ENCODE measurements at regions not wholly inside any gene's neighbourhood (a gene's known extent, or its start where the extent isn't known, plus 50 kb on each side); places are given as distances from the start of the nearest gene placed in this dataset.

GRCh38 chr5:133786420-133786819, 174.1 kb upstream of the FSTL4 start:
- no peaks in the 10 kb centered on the region for H3K27me3 ChIP-seq (ENCODE audit: control insufficient read depth, insufficient read depth, low read length)
- TF ChIP-seq, protein P1, sequence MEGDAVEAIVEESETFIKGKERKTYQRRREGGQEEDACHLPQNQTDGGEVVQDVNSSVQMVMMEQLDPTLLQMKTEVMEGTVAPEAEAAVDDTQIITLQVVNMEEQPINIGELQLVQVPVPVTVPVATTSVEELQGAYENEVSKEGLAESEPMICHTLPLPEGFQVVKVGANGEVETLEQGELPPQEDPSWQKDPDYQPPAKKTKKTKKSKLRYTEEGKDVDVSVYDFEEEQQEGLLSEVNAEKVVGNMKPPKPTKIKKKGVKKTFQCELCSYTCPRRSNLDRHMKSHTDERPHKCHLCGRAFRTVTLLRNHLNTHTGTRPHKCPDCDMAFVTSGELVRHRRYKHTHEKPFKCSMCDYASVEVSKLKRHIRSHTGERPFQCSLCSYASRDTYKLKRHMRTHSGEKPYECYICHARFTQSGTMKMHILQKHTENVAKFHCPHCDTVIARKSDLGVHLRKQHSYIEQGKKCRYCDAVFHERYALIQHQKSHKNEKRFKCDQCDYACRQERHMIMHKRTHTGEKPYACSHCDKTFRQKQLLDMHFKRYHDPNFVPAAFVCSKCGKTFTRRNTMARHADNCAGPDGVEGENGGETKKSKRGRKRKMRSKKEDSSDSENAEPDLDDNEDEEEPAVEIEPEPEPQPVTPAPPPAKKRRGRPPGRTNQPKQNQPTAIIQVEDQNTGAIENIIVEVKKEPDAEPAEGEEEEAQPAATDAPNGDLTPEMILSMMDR (conservative IDR thresholded peaks at IDR 0.05 in 1 of 2, IDR thresholded peaks at IDR 0.05 in 1 of 2; ENCODE audit: low read depth in 1 of 2, low read length in 2 of 2) = no peak
- H3K4me1 ChIP-seq (ENCODE audit: control insufficient read depth, extremely low read depth, insufficient read depth, low read length) = no peaks in the 10 kb centered on the region

GRCh38 chr5:133785182-133785581, 172.8 kb upstream of the FSTL4 start:
- Histone ChIP-seq H3K4me1 (ENCODE audit: control insufficient read depth, extremely low read depth, insufficient read depth, low read length) (no peaks in the 10 kb centered on the region), H3K9me3 (ENCODE audit: control insufficient read depth, insufficient read depth, low read depth, low read length) (no peaks in the 10 kb centered on the region), H2AFZ (ENCODE audit: low read length) (no peak overlapping the region)

More at GRCh38 chr5:133786420-133786819, 174.1 kb upstream of the FSTL4 start:
- no peak for DNase-seq (ENCODE audit: low read depth in 2 of 2)
- H4K20me1 ChIP-seq (ENCODE audit: control insufficient read depth, extremely low read depth, insufficient read depth, low read length) = no peaks in the 10 kb centered on the region
- no peak overlapping the region for H3K9ac ChIP-seq (ENCODE audit: insufficient read depth, low read length)
- no peaks in the 10 kb centered on the region for H3K79me2 ChIP-seq (ENCODE audit: control insufficient read depth, insufficient read depth, low read length)
- H3K4me2 ChIP-seq (ENCODE audit: extremely low read depth, insufficient read depth, low read length) = no peak overlapping the region
- no peak overlapping the region for H2AFZ ChIP-seq (ENCODE audit: low read length)
- H3K27ac ChIP-seq (ENCODE audit: insufficient read depth, low read length) = no peak overlapping the region
- no peaks in the 10 kb centered on the region for H3K9me3 ChIP-seq (ENCODE audit: control insufficient read depth, insufficient read depth, low read depth, low read length)
- no peaks in the 10 kb centered on the region for H3K36me3 ChIP-seq (ENCODE audit: control insufficient read depth, insufficient read depth, low read length)
- no peak overlapping the region for H3K4me3 ChIP-seq (replicated peaks in 1 of 4; ENCODE audit: control extremely low read depth in 1 of 4, insufficient read depth in 1 of 4, low read depth in 3 of 4, low read length in 4 of 4)

DNA sequence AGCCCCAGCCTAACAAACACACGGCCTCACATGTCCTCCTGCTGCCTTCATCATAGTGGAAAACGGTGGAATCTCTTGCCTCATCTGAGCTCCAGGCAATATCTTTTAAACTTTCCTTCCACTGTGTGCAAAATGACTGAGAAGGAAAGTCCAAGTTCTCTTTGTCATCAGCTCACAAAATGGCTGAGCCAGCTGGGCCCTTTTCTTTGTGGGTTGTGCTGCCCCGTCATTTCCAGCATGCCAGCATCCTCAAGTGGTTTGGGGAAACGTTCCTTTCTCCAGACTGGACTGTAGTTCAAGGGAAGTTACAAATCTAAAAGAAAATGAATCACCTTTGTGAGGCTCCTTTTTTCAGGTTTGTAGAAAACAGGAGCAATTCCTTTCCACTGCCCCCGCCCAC, 171.1 kb upstream of the FSTL4 start:
- H3K4me2 ChIP-seq (ENCODE audit: extremely low read depth, insufficient read depth, low read length) = no peak overlapping the region
- H3K9me3 ChIP-seq (ENCODE audit: control insufficient read depth, insufficient read depth, low read depth, low read length) = no peaks in the 10 kb centered on the region
- DNase-seq (ENCODE audit: low read depth in 2 of 2) = peak in 1 of 2 donors; percentile 27
- no peak overlapping the region for H2AFZ ChIP-seq (ENCODE audit: low read length)
- no peak overlapping the region for H3K4me3 ChIP-seq (replicated peaks in 1 of 4; ENCODE audit: control extremely low read depth in 1 of 4, insufficient read depth in 1 of 4, low read depth in 3 of 4, low read length in 4 of 4)
- no peak overlapping the region for H3K27ac ChIP-seq (ENCODE audit: insufficient read depth, low read length)
- no peak overlapping the region for H3K9ac ChIP-seq (ENCODE audit: insufficient read depth, low read length)
- no peaks in the 10 kb centered on the region for H3K27me3 ChIP-seq (ENCODE audit: control insufficient read depth, insufficient read depth, low read length)
- no peaks in the 10 kb centered on the region for H3K36me3 ChIP-seq (ENCODE audit: control insufficient read depth, insufficient read depth, low read length)
- TF ChIP-seq, protein P1 (conservative IDR thresholded peaks at IDR 0.05 in 1 of 2, IDR thresholded peaks at IDR 0.05 in 1 of 2; ENCODE audit: low read depth in 1 of 2, low read length in 2 of 2) = no peak
- TF ChIP-seq EZH2 (IDR thresholded peaks at IDR 0.05; ENCODE audit: low read length, missing control alignments) = no peak
- no peaks in the 10 kb centered on the region for H3K79me2 ChIP-seq (ENCODE audit: control insufficient read depth, insufficient read depth, low read length)
- H4K20me1 ChIP-seq (ENCODE audit: control insufficient read depth, extremely low read depth, insufficient read depth, low read length) = no peaks in the 10 kb centered on the region
- no peaks in the 10 kb centered on the region for H3K4me1 ChIP-seq (ENCODE audit: control insufficient read depth, extremely low read depth, insufficient read depth, low read length)

More at GRCh38 chr5:133785182-133785581, 172.8 kb upstream of the FSTL4 start:
- no peak overlapping the region for H3K4me3 ChIP-seq (replicated peaks in 1 of 4; ENCODE audit: control extremely low read depth in 1 of 4, insufficient read depth in 1 of 4, low read depth in 3 of 4, low read length in 4 of 4)
- H3K27me3 ChIP-seq (ENCODE audit: control insufficient read depth, insufficient read depth, low read length) = no peaks in the 10 kb centered on the region
- H3K27ac ChIP-seq (ENCODE audit: insufficient read depth, low read length) = no peak overlapping the region
- no peak for DNase-seq (ENCODE audit: low read depth in 2 of 2)
- TF ChIP-seq, protein P1 (conservative IDR thresholded peaks at IDR 0.05 in 1 of 2, IDR thresholded peaks at IDR 0.05 in 1 of 2; ENCODE audit: low read depth in 1 of 2, low read length in 2 of 2) = no peak
- no peak for TF ChIP-seq EZH2 (IDR thresholded peaks at IDR 0.05; ENCODE audit: low read length, missing control alignments)
- H4K20me1 ChIP-seq (ENCODE audit: control insufficient read depth, extremely low read depth, insufficient read depth, low read length) = no peaks in the 10 kb centered on the region
- no peak overlapping the region for H3K9ac ChIP-seq (ENCODE audit: insufficient read depth, low read length)
- no peaks in the 10 kb centered on the region for H3K36me3 ChIP-seq (ENCODE audit: control insufficient read depth, insufficient read depth, low read length)
- H3K4me2 ChIP-seq (ENCODE audit: extremely low read depth, insufficient read depth, low read length) = no peak overlapping the region
- no peaks in the 10 kb centered on the region for H3K79me2 ChIP-seq (ENCODE audit: control insufficient read depth, insufficient read depth, low read length)

Data from fibroblast of lung (primary cell).